ENCODE measurements at regions not wholly inside any gene's neighbourhood (a gene's known extent, or its start where the extent isn't known, plus 50 kb on each side); places are given as distances from the start of the nearest gene placed in this dataset.
"Not testable (repeated sequence)": the region's sequence is repeated elsewhere in the genome, so short reads cannot be mapped to it uniquely, and the experiment has no call there.

GRCh38 chr2:182548031-182548950 lies 121.5 kb upstream of the PDE1A start:
- no peak for DNase-seq
- H3K4me3 Mint-ChIP-seq (ENCODE audit: unreplicated experiment) = no peak overlapping the region
- peaks cover 9% of the 10 kb centered on the region for H3K4me1 Mint-ChIP-seq (ENCODE audit: low read depth, unreplicated experiment)
- TF ChIP-seq, protein P1, sequence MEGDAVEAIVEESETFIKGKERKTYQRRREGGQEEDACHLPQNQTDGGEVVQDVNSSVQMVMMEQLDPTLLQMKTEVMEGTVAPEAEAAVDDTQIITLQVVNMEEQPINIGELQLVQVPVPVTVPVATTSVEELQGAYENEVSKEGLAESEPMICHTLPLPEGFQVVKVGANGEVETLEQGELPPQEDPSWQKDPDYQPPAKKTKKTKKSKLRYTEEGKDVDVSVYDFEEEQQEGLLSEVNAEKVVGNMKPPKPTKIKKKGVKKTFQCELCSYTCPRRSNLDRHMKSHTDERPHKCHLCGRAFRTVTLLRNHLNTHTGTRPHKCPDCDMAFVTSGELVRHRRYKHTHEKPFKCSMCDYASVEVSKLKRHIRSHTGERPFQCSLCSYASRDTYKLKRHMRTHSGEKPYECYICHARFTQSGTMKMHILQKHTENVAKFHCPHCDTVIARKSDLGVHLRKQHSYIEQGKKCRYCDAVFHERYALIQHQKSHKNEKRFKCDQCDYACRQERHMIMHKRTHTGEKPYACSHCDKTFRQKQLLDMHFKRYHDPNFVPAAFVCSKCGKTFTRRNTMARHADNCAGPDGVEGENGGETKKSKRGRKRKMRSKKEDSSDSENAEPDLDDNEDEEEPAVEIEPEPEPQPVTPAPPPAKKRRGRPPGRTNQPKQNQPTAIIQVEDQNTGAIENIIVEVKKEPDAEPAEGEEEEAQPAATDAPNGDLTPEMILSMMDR (IDR thresholded peaks at IDR 0.05; ENCODE audit: partially characterized antibody, unreplicated experiment) = no peak
- H3K9me3 Mint-ChIP-seq (ENCODE audit: unreplicated experiment) = no peaks in the 10 kb centered on the region
- H3K27ac Mint-ChIP-seq (ENCODE audit: unreplicated experiment) = no peak overlapping the region
- H3K27me3 Mint-ChIP-seq (ENCODE audit: unreplicated experiment) = no peaks in the 10 kb centered on the region
- H3K36me3 Mint-ChIP-seq (ENCODE audit: unreplicated experiment) = no peaks in the 10 kb centered on the region

DNA sequence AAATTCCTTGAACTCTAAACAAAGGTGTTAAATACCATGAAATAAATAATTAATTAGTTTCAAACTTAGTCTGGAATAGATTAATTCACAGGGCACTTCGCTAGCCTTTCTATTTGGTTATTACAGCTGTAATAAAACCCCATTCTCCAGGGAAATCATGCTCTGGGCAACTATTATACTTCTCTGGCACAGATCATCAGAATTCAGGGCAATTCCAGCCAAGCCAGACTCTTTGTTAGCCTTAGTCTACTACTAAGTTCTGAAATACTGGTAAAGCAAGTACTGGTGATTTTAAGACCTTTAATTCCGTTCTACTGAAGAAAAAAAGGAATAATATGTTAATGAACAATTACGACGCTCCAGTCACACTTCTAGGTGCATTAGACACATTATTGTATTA lies 123.4 kb upstream of the PDE1A start:
- no peaks in the 10 kb centered on the region for H3K36me3 Mint-ChIP-seq (ENCODE audit: unreplicated experiment)
- TF ChIP-seq, protein P1 (IDR thresholded peaks at IDR 0.05; ENCODE audit: partially characterized antibody, unreplicated experiment) = no peak
- no peaks in the 10 kb centered on the region for H3K9me3 Mint-ChIP-seq (ENCODE audit: unreplicated experiment)

GRCh38 chr2:182552232-182552631 lies 125.4 kb upstream of the PDE1A start:
- not testable (repeated sequence) for H3K36me3 Mint-ChIP-seq (ENCODE audit: unreplicated experiment); H3K27me3 Mint-ChIP-seq (ENCODE audit: unreplicated experiment); DNase-seq; H3K9me3 Mint-ChIP-seq (ENCODE audit: unreplicated experiment); H3K4me1 Mint-ChIP-seq (ENCODE audit: low read depth, unreplicated experiment); H3K4me3 Mint-ChIP-seq (ENCODE audit: unreplicated experiment); H3K27ac Mint-ChIP-seq (ENCODE audit: unreplicated experiment)

More for the DNA sequence above, 123.4 kb upstream of the PDE1A start:
- peaks cover 9% of the 10 kb centered on the region for H3K4me1 Mint-ChIP-seq (ENCODE audit: low read depth, unreplicated experiment)
- H3K4me3 Mint-ChIP-seq (ENCODE audit: unreplicated experiment) = no peak overlapping the region
- no peak overlapping the region for H3K27ac Mint-ChIP-seq (ENCODE audit: unreplicated experiment)
- DNase-seq = no peak
- no peaks in the 10 kb centered on the region for H3K27me3 Mint-ChIP-seq (ENCODE audit: unreplicated experiment)

DNA sequence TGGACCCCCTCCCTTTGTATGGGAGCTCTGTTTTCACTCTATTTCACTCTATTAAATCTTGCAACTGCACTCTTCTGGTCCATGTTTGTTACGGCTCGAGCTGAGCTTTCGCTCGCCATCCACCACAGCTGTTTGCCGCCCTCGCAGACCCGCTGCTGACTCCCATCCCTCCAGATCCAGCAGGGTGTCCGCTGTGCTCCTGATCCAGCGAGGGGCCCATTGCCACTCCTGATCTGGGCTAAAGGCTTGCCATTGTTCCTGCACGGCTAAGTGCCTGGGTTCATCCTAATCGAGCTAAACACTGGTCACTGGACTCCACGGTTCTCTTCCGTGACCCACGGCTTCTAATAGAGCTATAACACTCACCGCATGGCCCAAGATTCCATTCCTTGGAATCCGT lies 125.9 kb upstream of the PDE1A start:
- H3K27ac Mint-ChIP-seq (ENCODE audit: unreplicated experiment); H3K36me3 Mint-ChIP-seq (ENCODE audit: unreplicated experiment); H3K4me1 Mint-ChIP-seq (ENCODE audit: low read depth, unreplicated experiment); H3K9me3 Mint-ChIP-seq (ENCODE audit: unreplicated experiment); H3K4me3 Mint-ChIP-seq (ENCODE audit: unreplicated experiment); DNase-seq; H3K27me3 Mint-ChIP-seq (ENCODE audit: unreplicated experiment): not testable (repeated sequence)

DNA sequence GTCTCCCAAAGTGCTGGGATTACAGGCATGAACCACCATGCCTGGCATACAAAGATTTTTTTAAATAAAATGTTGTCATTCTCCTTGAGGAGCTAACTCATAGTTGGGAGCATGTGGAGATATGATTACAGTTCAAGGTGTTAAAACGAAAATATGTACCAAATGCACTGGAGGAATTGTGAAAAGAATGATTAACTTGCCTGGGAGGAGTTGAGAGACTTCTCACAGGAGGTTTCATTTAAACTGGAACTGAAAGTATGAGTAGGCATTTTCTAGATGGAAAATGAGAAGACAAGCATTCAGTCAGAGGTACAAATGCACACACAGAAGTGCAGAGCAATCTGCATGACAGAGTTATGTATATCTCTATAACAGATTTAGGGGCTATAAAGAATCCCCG lies 126.6 kb upstream of the PDE1A start:
- Mint-ChIP-seq H3K9me3 (ENCODE audit: unreplicated experiment) (no peaks in the 10 kb centered on the region), H3K27ac (ENCODE audit: unreplicated experiment) (no peak overlapping the region), H3K27me3 (ENCODE audit: unreplicated experiment) (no peaks in the 10 kb centered on the region), H3K36me3 (ENCODE audit: unreplicated experiment) (no peaks in the 10 kb centered on the region), H3K4me1 (ENCODE audit: low read depth, unreplicated experiment) (peaks cover 5% of the 10 kb centered on the region), H3K4me3 (ENCODE audit: unreplicated experiment) (no peak overlapping the region)
- TF ChIP-seq, protein P1 (IDR thresholded peaks at IDR 0.05; ENCODE audit: partially characterized antibody, unreplicated experiment) = no peak
- DNase-seq = no peak

DNA sequence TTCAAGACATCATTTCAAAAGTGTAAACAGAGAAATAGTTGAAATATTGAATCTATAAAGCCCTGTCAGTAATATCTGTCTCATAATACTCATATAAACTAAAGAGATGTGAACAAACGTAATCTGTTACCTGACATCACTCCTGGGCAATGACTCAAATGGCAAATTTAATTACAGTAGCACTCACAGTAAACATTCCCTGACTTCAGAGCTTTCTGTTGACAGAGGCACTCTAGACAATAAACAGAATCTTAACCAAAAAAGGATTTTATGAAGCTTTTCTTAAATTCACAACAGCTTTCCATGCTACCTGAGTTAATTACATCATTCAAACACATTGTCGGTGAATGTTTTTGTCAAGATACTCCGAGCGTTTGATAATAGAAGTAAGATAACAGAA lies 128.1 kb upstream of the PDE1A start:
- H3K27ac Mint-ChIP-seq (ENCODE audit: unreplicated experiment) = no peak overlapping the region

More for the DNA sequence above, 128.1 kb upstream of the PDE1A start:
- DNase-seq = no peak
- Mint-ChIP-seq H3K4me3 (ENCODE audit: unreplicated experiment) (no peak overlapping the region), H3K9me3 (ENCODE audit: unreplicated experiment) (no peaks in the 10 kb centered on the region), H3K36me3 (ENCODE audit: unreplicated experiment) (no peaks in the 10 kb centered on the region), H3K27me3 (ENCODE audit: unreplicated experiment) (peaks cover 1% of the 10 kb centered on the region), H3K4me1 (ENCODE audit: low read depth, unreplicated experiment) (peaks cover 2% of the 10 kb centered on the region)
- TF ChIP-seq, protein P1 (IDR thresholded peaks at IDR 0.05; ENCODE audit: partially characterized antibody, unreplicated experiment) = no peak
